22Rv1 (cell line): ENCODE measurements at regions not wholly inside any gene's neighbourhood (a gene's known extent, or its start where the extent isn't known, plus 50 kb on each side); places are given as distances from the start of the nearest gene placed in this dataset.

ENCODE experiments used
- CTCF ChIP-seq: fragments of 450-650 bp; IDR thresholded peaks from 2 replicates; pipeline ENCODE4 v1.5.1; 2017; ENCODE audit warnings: mild to moderate bottlenecking
- ZFX ChIP-seq: fragments of 450-650 bp; IDR thresholded peaks from 2 replicates; pipeline ENCODE4 v1.6.1; 2017; ENCODE audit warnings: antibody characterized with exemption, borderline replicate concordance

GRCh38 chr10:64555666-64556065, 1034.5 kb downstream of the REEP3 start:
- no peak for TF ChIP-seq CTCF
- TF ChIP-seq ZFX: no peak
